K562 (cell line): ENCODE measurements at regions not wholly inside any gene's neighbourhood (a gene's known extent, or its start where the extent isn't known, plus 50 kb on each side); places are given as distances from the start of the nearest gene placed in this dataset.

ENCODE experiments used
- ATAC-seq: fragments of 200-7000 bp; cut with Tn5 transposase; 3 replicates; pipeline ENCODE4 v1.9.1; 2020; ENCODE audit warnings: moderate library complexity
- BruUV-seq: library from RNA; stranded (reverse); fragments of 400-500 nt; replicated peaks from 2 replicates; lab custom pipeline; 2021; lab: Mats Ljungman, UMichigan
- CTCF ChIA-PET: fragments of 300-600 bp; formaldehyde crosslinking; extraction: SDS; loops from one replicate; lab custom pipeline; 2021; ENCODE audit warnings: low intra/inter-chr PET ratio; lab: Yijun Ruan, JAX
- POLR2A ChIA-PET: fragments of 300-600, 350-650 bp; sonication (Branson Sonifier 250); formaldehyde crosslinking; extraction: SDS; loops from one replicate; lab custom pipeline; 2021; ENCODE audit warnings: antibody characterized with exemption, inconsistent platforms; lab: Yijun Ruan, JAX
- DNase-seq, 4 experiments: peaks; one replicate each; pipeline versions ENCODE4 v3.0.0 to v3.0.0-alpha.2; 2011 to 2018; ENCODE audit warnings: low spot score in 3 of 4, mixed read lengths in 3 of 4; ENCODE audit errors: extremely low read depth in 1 of 4
- FAIRE-seq: peaks from 2 replicates; lab custom pipeline; 2011; peaks lifted over from hg19 to GRCh38; lab: Jason Lieb, UNC
- H2AFZ ChIP-seq: 2 replicates; pipeline ENCODE4 v1.6.0; 2011; ENCODE audit warnings: low read depth, low read length, control low read depth, inconsistent platforms
- H3K27ac ChIP-seq: fragments of 200-600 bp; 3 replicates; pipeline ENCODE4 v1.8.0; 2011; ENCODE audit warnings: low read depth, mild to moderate bottlenecking, control low read depth, inconsistent platforms, low read length, moderate library complexity, mixed read lengths; ENCODE audit errors: extremely low read depth
- H3K27me3 ChIP-seq, 2 experiments: fragments of 300-600 bp in 1 of 2; 2 replicates in 1 of 2; 3 replicates in 1 of 2; pipeline versions ENCODE4 v1.6.0 to v1.8.0; 2011; ENCODE audit warnings: inconsistent platforms in 2 of 2, low read length in 2 of 2, mild to moderate bottlenecking in 1 of 2, mixed read lengths in 1 of 2, moderate library complexity in 1 of 2; ENCODE audit not compliant: control insufficient read depth in 2 of 2, insufficient read depth in 2 of 2
- H3K36me3 ChIP-seq: fragments of 300-600 bp; 3 replicates; pipeline ENCODE4 v1.8.0; 2011; ENCODE audit warnings: mild to moderate bottlenecking, low read length, inconsistent platforms; ENCODE audit not compliant: control insufficient read depth, insufficient read depth
- H3K4me1 ChIP-seq, 2 experiments: fragments of 200-600 bp in 1 of 2; replicated peaks in 1 of 2; 2 replicates in 1 of 2; 3 replicates in 1 of 2; pipeline versions ENCODE4 v1.5.1 to v1.8.0; 2011; ENCODE audit warnings: inconsistent platforms in 2 of 2, low read length in 2 of 2, mild to moderate bottlenecking in 1 of 2, mixed read lengths in 1 of 2, moderate library complexity in 1 of 2; ENCODE audit not compliant: control insufficient read depth in 2 of 2, insufficient read depth in 2 of 2
- H3K4me2 ChIP-seq: 2 replicates; pipeline ENCODE4 v1.6.1; 2011; ENCODE audit warnings: low read length, control low read depth, inconsistent platforms, mixed read lengths; ENCODE audit not compliant: insufficient read depth
- H3K4me3 ChIP-seq: fragments of 200-600 bp; sonication (generic), shearing (Covaris generic); 2 replicates; pipeline ENCODE4 v1.5.1; 2016; ENCODE audit warnings: control low read depth, inconsistent platforms
- H3K79me2 ChIP-seq: fragments of 200-600 bp; 3 replicates; pipeline ENCODE4 v1.8.0; 2011; ENCODE audit warnings: low read length, inconsistent platforms; ENCODE audit not compliant: control insufficient read depth, insufficient read depth
- H3K9ac ChIP-seq, 2 experiments: 2 replicates each; pipeline versions ENCODE4 v1.6.0 to v1.6.1; 2011; ENCODE audit warnings: low read depth in 2 of 2, low read length in 2 of 2, control low read depth in 1 of 2, inconsistent platforms in 1 of 2, mild to moderate bottlenecking in 1 of 2, mixed read lengths in 1 of 2; ENCODE audit not compliant: insufficient read depth in 1 of 2
- H3K9me1 ChIP-seq: one replicate; pipeline ENCODE4 v1.6.0; 2011; ENCODE audit warnings: inconsistent platforms, mild to moderate bottlenecking, low read length, moderate library complexity; ENCODE audit not compliant: control insufficient read depth, insufficient read depth
- H3K9me3 ChIP-seq: replicated peaks from 2 replicates; pipeline ENCODE4 v1.5.1; 2011; ENCODE audit warnings: low read depth, low read length, inconsistent platforms; ENCODE audit not compliant: control insufficient read depth, insufficient read depth
- H4K20me1 ChIP-seq: replicated peaks from 2 replicates; pipeline ENCODE4 v1.6.1; 2011; ENCODE audit warnings: low read length, inconsistent platforms, mixed read lengths; ENCODE audit not compliant: control insufficient read depth, insufficient read depth
- CC2D1A ChIP-seq: fragments of 450-650 bp; IDR thresholded peaks from 2 replicates; pipeline ENCODE4 v1.6.1; 2017; ENCODE audit warnings: mild to moderate bottlenecking
- CREB3L1 ChIP-seq: fragments of 450-650 bp; IDR thresholded peaks from 2 replicates; pipeline ENCODE4 v1.6.1; 2014; ENCODE audit warnings: low read depth, mild to moderate bottlenecking, moderate library complexity, borderline replicate concordance
- JUNB ChIP-seq: fragments of 450-650 bp; formaldehyde crosslinking; conservative IDR thresholded peaks from 2 replicates; pipeline ENCODE4 v1.4.0; 2020; ENCODE audit warnings: mild to moderate bottlenecking
- MIER1 ChIP-seq: fragments of 450-650 bp; IDR thresholded peaks from 2 replicates; pipeline ENCODE4 v1.6.1; 2016; ENCODE audit warnings: antibody characterized with exemption, mild to moderate bottlenecking, low read depth
- PREB ChIP-seq: sonication (generic); formaldehyde crosslinking; IDR thresholded peaks from 2 replicates; pipeline ENCODE4 v1.8.1; 2023; ENCODE audit warnings: mild to moderate bottlenecking, missing genetic modification reagents
- PTRF ChIP-seq: fragments of 450-650 bp; IDR thresholded peaks from 2 replicates; pipeline ENCODE4 v1.6.1; 2016; ENCODE audit warnings: mild to moderate bottlenecking, missing genetic modification characterization, missing compliant biosample characterization
- PYGO2 ChIP-seq: fragments of 450-650 bp; IDR thresholded peaks from 2 replicates; pipeline ENCODE4 v1.6.1; 2016; ENCODE audit warnings: mild to moderate bottlenecking, missing genetic modification characterization, moderate library complexity, missing compliant biosample characterization
- SIRT6 ChIP-seq: IDR thresholded peaks from one replicate; pipeline ENCODE4 v1.6.1; 2012; ENCODE audit warnings: low read depth, mild to moderate bottlenecking, control low read depth, inconsistent platforms, low read length, moderate library complexity
- ZFP30 ChIP-seq: fragments of 250-450 bp; sonication (Bioruptor Pico); IDR thresholded peaks from 2 replicates; pipeline ENCODE4 v1.8.0; 2022; ENCODE audit warnings: moderate library complexity, mild to moderate bottlenecking, inconsistent platforms, borderline replicate concordance
- ZFX ChIP-seq: sonication (generic); formaldehyde crosslinking; IDR thresholded peaks from 2 replicates; pipeline ENCODE4 v1.8.0; 2022; ENCODE audit warnings: mild to moderate bottlenecking, missing genetic modification reagents, moderate library complexity
- ZNF76 ChIP-seq: fragments of 250-450 bp; sonication (Bioruptor Pico); IDR thresholded peaks from 2 replicates; pipeline ENCODE4 v1.4.0; 2020; ENCODE audit warnings: mild to moderate bottlenecking, moderate library complexity, borderline replicate concordance
- WGBS: fragments of 100-300 bp; shearing (Covaris generic); methylation state at CpG from one replicate; pipeline ENCODE4 v1.1.6; 2016; ENCODE audit warnings: low coverage, mixed read lengths; ENCODE audit not compliant: insufficient coverage; ENCODE audit errors: missing lambda C conversion rate; 5-methylcytosine and 5-hydroxymethylcytosine counted together
- in situ Hi-C: fragments of 300-500 bp; cut with MboI; formaldehyde crosslinking; loops from 4 replicates; pipeline ENCODE4 v1.15.0; 2018; ENCODE audit warnings: inconsistent platforms, mixed read lengths
- intact Hi-C: fragments of 100-400 bp; cut with micrococcal nuclease; formaldehyde crosslinking; loops from 2 replicates; pipeline ENCODE4 v1.14.2; 2022
- TF ChIP-seq, protein P1 (sequence below): fragments of 450-650 bp; IDR thresholded peaks from 2 replicates; pipeline ENCODE4 v1.6.1; 2016; ENCODE audit warnings: mild to moderate bottlenecking

GRCh38 chr7:25282194-25282593, 53.9 kb upstream of the NPVF start:
- in situ Hi-C loops: no loop called here
- FAIRE-seq (no peak), ATAC-seq (no peak), DNase-seq (no peak)
- Histone ChIP-seq H3K9me1 (no peaks in the 10 kb centered on the region), H3K36me3 (no peaks in the 10 kb centered on the region), H4K20me1 (no peaks in the 10 kb centered on the region), H2AFZ (no peak overlapping the region), H3K4me1 (no peaks in the 10 kb centered on the region), H3K27me3 (no peaks in the 10 kb centered on the region; a peak in 3 of 5 replicates), H3K4me2 (no peak overlapping the region), H3K27ac (no peak overlapping the region), H3K79me2 (no peaks in the 10 kb centered on the region), H3K4me3 (no peak overlapping the region), H3K9me3 (no peaks in the 10 kb centered on the region), H3K9ac (no peak overlapping the region)
- ChIA-PET CTCF (no interaction called here), POLR2A (interaction anchor here (0.5 kb wide), 1 partner anchor 22 kb away, joined by 3 read pairs; no protein-coding TSS in a partner anchor)
- intact Hi-C loops: no loop called here
- TF ChIP-seq, protein P1, sequence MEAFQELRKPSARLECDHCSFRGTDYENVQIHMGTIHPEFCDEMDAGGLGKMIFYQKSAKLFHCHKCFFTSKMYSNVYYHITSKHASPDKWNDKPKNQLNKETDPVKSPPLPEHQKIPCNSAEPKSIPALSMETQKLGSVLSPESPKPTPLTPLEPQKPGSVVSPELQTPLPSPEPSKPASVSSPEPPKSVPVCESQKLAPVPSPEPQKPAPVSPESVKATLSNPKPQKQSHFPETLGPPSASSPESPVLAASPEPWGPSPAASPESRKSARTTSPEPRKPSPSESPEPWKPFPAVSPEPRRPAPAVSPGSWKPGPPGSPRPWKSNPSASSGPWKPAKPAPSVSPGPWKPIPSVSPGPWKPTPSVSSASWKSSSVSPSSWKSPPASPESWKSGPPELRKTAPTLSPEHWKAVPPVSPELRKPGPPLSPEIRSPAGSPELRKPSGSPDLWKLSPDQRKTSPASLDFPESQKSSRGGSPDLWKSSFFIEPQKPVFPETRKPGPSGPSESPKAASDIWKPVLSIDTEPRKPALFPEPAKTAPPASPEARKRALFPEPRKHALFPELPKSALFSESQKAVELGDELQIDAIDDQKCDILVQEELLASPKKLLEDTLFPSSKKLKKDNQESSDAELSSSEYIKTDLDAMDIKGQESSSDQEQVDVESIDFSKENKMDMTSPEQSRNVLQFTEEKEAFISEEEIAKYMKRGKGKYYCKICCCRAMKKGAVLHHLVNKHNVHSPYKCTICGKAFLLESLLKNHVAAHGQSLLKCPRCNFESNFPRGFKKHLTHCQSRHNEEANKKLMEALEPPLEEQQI: no peak
- no peak for TF ChIP-seq CC2D1A
- no peak for TF ChIP-seq SIRT6
- no peak for TF ChIP-seq PREB
- no peak for TF ChIP-seq PYGO2 (tag)
- no peak for TF ChIP-seq ZNF76 (CRISPR knock-in tag)
- TF ChIP-seq JUNB (CRISPR knock-in tag): no peak
- TF ChIP-seq ZFX (CRISPR knock-in tag): no peak
- no peak for TF ChIP-seq CREB3L1
- TF ChIP-seq ZFP30: no peak
- no peak for TF ChIP-seq MIER1
- no peak for TF ChIP-seq PTRF (tag)
- no TSS peak for BruUV-seq
- WGBS: 0% methylated on average over 8 of the region's 8 CpGs
